ENCODE measurements at regions not wholly inside any gene's neighbourhood (a gene's known extent, or its start where the extent isn't known, plus 50 kb on each side); places are given as distances from the start of the nearest gene placed in this dataset.

GRCh38 chr7:93043385-93043985, 74.3 kb downstream of the SAMD9 start:
- Histone ChIP-seq H3K4me3 (no peak overlapping the region), H3K36me3 (no peaks in the 10 kb centered on the region), H3K27ac (no peak overlapping the region), H3K9me3 (no peaks in the 10 kb centered on the region), H3K27me3 (replicated peaks; ENCODE audit: insufficient read depth) (no peaks in the 10 kb centered on the region), H3K4me1 (replicated peaks) (no peaks in the 10 kb centered on the region)
- no peak for DNase-seq (ENCODE audit: low spot score)
- TF ChIP-seq POLR2A (IDR thresholded peaks at IDR 0.05), result no peak
- no peak for TF ChIP-seq POLR2AphosphoS5 (IDR thresholded peaks at IDR 0.05)
- TF ChIP-seq CTCF (IDR thresholded peaks at IDR 0.05), result no peak
- WGBS, result 11% methylated on average over 25 of the region's 28 CpGs
- intact Hi-C loops (cut with DNase I), result no loop called here

- WGBS, result 80% methylated on average over 10 of the region's 10 CpGs
Measured at GRCh38 chr7:93040355-93040754, 77.4 kb downstream of the SAMD9 start.

GRCh38 chr7:93039786-93040185, 78.0 kb downstream of the SAMD9 start:
- DNase-seq (ENCODE audit: low spot score), result no peak
- no peaks in the 10 kb centered on the region for H3K4me1 ChIP-seq (replicated peaks)
- no peaks in the 10 kb centered on the region for H3K36me3 ChIP-seq
- H3K4me3 ChIP-seq, result no peak overlapping the region
- no peaks in the 10 kb centered on the region for H3K27me3 ChIP-seq (replicated peaks; ENCODE audit: insufficient read depth)
- WGBS, result 91% methylated on average over 3 of the region's 3 CpGs
- intact Hi-C loops (cut with DNase I), result no loop called here
- TF ChIP-seq POLR2AphosphoS5 (IDR thresholded peaks at IDR 0.05), result no peak
- TF ChIP-seq POLR2A (IDR thresholded peaks at IDR 0.05), result no peak
- no peak for TF ChIP-seq CTCF (IDR thresholded peaks at IDR 0.05)
- no peak overlapping the region for H3K27ac ChIP-seq
- H3K9me3 ChIP-seq, result no peaks in the 10 kb centered on the region

More at GRCh38 chr7:93040355-93040754, 77.4 kb downstream of the SAMD9 start:
- no peaks in the 10 kb centered on the region for H3K36me3 ChIP-seq
- H3K27me3 ChIP-seq (replicated peaks; ENCODE audit: insufficient read depth), result no peaks in the 10 kb centered on the region
- no peaks in the 10 kb centered on the region for H3K4me1 ChIP-seq (replicated peaks)
- H3K27ac ChIP-seq, result no peak overlapping the region
- intact Hi-C loops (cut with DNase I), result no loop called here
- H3K9me3 ChIP-seq, result no peaks in the 10 kb centered on the region
- H3K4me3 ChIP-seq, result no peak overlapping the region
- TF ChIP-seq POLR2AphosphoS5 (IDR thresholded peaks at IDR 0.05) (no peak), CTCF (IDR thresholded peaks at IDR 0.05) (no peak), POLR2A (IDR thresholded peaks at IDR 0.05) (no peak)
- DNase-seq (ENCODE audit: low spot score), result no peak

- Histone ChIP-seq H3K4me1 (replicated peaks) (no peaks in the 10 kb centered on the region), H3K9me3 (no peaks in the 10 kb centered on the region), H3K4me3 (no peak overlapping the region), H3K36me3 (no peaks in the 10 kb centered on the region), H3K27ac (no peak overlapping the region), H3K27me3 (replicated peaks; ENCODE audit: insufficient read depth) (no peaks in the 10 kb centered on the region)
- WGBS, result 94% methylated on average over 3 of the region's 3 CpGs
- TF ChIP-seq POLR2AphosphoS5 (IDR thresholded peaks at IDR 0.05) (no peak), CTCF (IDR thresholded peaks at IDR 0.05) (no peak), POLR2A (IDR thresholded peaks at IDR 0.05) (no peak)
- DNase-seq (ENCODE audit: low spot score), result no peak
- intact Hi-C loops (cut with DNase I), result no loop called here
Measured at GRCh38 chr7:93039282-93039681, 78.5 kb downstream of the SAMD9 start.

- intact Hi-C loops (cut with DNase I), result no loop called here
Measured at GRCh38 chr7:93036807-93037206, 81.0 kb downstream of the SAMD9 start.

More at GRCh38 chr7:93036807-93037206, 81.0 kb downstream of the SAMD9 start:
- Histone ChIP-seq H3K4me3 (no peak overlapping the region), H3K4me1 (replicated peaks) (no peaks in the 10 kb centered on the region), H3K36me3 (no peaks in the 10 kb centered on the region), H3K27ac (no peak overlapping the region), H3K27me3 (replicated peaks; ENCODE audit: insufficient read depth) (no peaks in the 10 kb centered on the region), H3K9me3 (no peaks in the 10 kb centered on the region)
- TF ChIP-seq POLR2AphosphoS5 (IDR thresholded peaks at IDR 0.05) (no peak), CTCF (IDR thresholded peaks at IDR 0.05) (no peak), POLR2A (IDR thresholded peaks at IDR 0.05) (no peak)
- WGBS, result 51% methylated on average over 2 of the region's 2 CpGs
- no peak for DNase-seq (ENCODE audit: low spot score)
